OCI-LY7 (cell line): ENCODE measurements at regions not wholly inside any gene's neighbourhood (a gene's known extent, or its start where the extent isn't known, plus 50 kb on each side); places are given as distances from the start of the nearest gene placed in this dataset.

Experiments
- BruUV-seq: library from RNA; stranded (reverse); fragments of 400-500 nt; replicated peaks from 2 replicates; lab custom pipeline; 2021; lab: Mats Ljungman, UMichigan
- CTCF ChIA-PET: fragments of 300-600 bp; sonication (Branson Sonifier 250); formaldehyde crosslinking; loops from one replicate; lab custom pipeline; 2022; ENCODE audit warnings: antibody characterized with exemption; ENCODE audit not compliant: unreplicated experiment; lab: Charles Lee
- POLR2A ChIA-PET: fragments of 300-600 bp; sonication (Branson Sonifier 250); formaldehyde crosslinking; loops from one replicate; lab custom pipeline; 2022; ENCODE audit warnings: antibody characterized with exemption; lab: Charles Lee
- DNase-seq: peaks from one replicate; pipeline ENCODE4 v3.0.0-alpha.2; 2015; ENCODE audit warnings: low spot score
- H2AFZ ChIP-seq: fragments of 200-600 bp; sonication (generic), shearing (Covaris generic); 2 replicates; pipeline ENCODE4 v1.6.1; 2014; ENCODE audit warnings: mild to moderate bottlenecking, antibody characterized with exemption, low read length, moderate library complexity
- H3K27ac ChIP-seq: fragments of 200-600 bp; sonication (generic); 2 replicates; pipeline ENCODE4 v1.5.1; 2014; ENCODE audit warnings: mixed run types, low read depth, mild to moderate bottlenecking, moderate library complexity, low read length, inconsistent platforms; ENCODE audit not compliant: poor library complexity, severe bottlenecking
- H3K36me3 ChIP-seq: fragments of 200-600 bp; sonication (generic); 2 replicates; pipeline ENCODE4 v1.6.1; 2014; ENCODE audit warnings: mild to moderate bottlenecking, antibody characterized with exemption, low read length, moderate library complexity, mixed read lengths; ENCODE audit not compliant: insufficient read depth
- H3K4me1 ChIP-seq: fragments of 200-600 bp; sonication (generic); 2 replicates; pipeline ENCODE4 v1.5.1; 2014; ENCODE audit warnings: mild to moderate bottlenecking, low read length; ENCODE audit not compliant: insufficient read depth, poor library complexity, severe bottlenecking
- H3K4me2 ChIP-seq: fragments of 200-600 bp; sonication (generic); 2 replicates; pipeline ENCODE4 v1.6.1; 2014; ENCODE audit warnings: mild to moderate bottlenecking, low read length
- H3K4me3 ChIP-seq: fragments of 200-600 bp; sonication (generic); 2 replicates; pipeline ENCODE4 v1.5.1; 2014; ENCODE audit warnings: mild to moderate bottlenecking, low read depth, low read length; ENCODE audit not compliant: poor library complexity, severe bottlenecking
- H3K79me2 ChIP-seq: fragments of 200-600 bp; sonication (generic); 2 replicates; pipeline ENCODE4 v1.6.1; 2016; ENCODE audit warnings: low read depth, mild to moderate bottlenecking, low read length, moderate library complexity, mixed read lengths; ENCODE audit not compliant: insufficient read depth
- H3K9me2 ChIP-seq: fragments of 200-600 bp; sonication (generic); 2 replicates; pipeline ENCODE4 v1.6.1; 2016; ENCODE audit warnings: mild to moderate bottlenecking, low read length, mixed read lengths; ENCODE audit not compliant: insufficient read depth
- H3K9me3 ChIP-seq: fragments of 200-600 bp; sonication (generic); 2 replicates; pipeline ENCODE4 v1.6.1; 2014; ENCODE audit warnings: mild to moderate bottlenecking, mixed run types, low read length, mixed read lengths
- H4K20me1 ChIP-seq: fragments of 200-600 bp; sonication (generic); 2 replicates; pipeline ENCODE4 v1.6.1; 2014; ENCODE audit warnings: mild to moderate bottlenecking, antibody characterized with exemption, low read length, moderate library complexity, mixed read lengths; ENCODE audit not compliant: insufficient read depth
- CTCF ChIP-seq: fragments of 200-600 bp; sonication (generic); conservative IDR thresholded peaks from 2 replicates; pipeline ENCODE4 v1.5.1; 2014; ENCODE audit warnings: mild to moderate bottlenecking, antibody characterized with exemption, low read length, moderate library complexity, mixed read lengths
- EZH2phosphoT487 ChIP-seq: fragments of 200-600 bp; sonication (generic); IDR thresholded peaks from 2 replicates; pipeline ENCODE4 v1.6.1; 2018; ENCODE audit warnings: low read depth, borderline replicate concordance, mild to moderate bottlenecking, mixed run types, antibody characterized with exemption, low read length, moderate library complexity, mixed read lengths
- intact Hi-C: fragments of 100-400 bp; cut with micrococcal nuclease; formaldehyde crosslinking; loops from one replicate; pipeline ENCODE4 v1.10.0; 2022; ENCODE audit not compliant: unreplicated experiment

DNA sequence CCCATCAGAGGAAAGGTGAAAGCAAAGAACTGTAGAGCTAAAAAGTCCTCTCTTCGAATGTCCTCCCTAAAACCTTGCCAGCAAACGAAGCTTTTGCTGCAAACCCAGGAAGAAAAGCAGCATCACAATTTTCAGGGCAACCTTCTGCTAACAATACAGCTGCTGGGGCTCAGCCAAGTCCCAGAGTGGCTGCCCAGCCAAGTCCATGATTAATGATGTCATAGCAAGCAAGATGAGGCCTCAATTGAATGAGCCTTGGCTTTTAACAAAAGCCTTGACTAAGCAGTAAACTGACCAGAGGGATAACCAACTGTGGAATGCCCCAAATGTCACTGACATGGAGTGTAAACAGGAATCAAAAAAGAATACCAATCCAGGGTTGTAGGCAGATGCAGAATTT is 342.7 kb downstream of the PMP22 start:
- POLR2A ChIA-PET, result interaction anchor here (0.8 kb wide), 1 partner anchor 607 kb away, joined by 4 read pairs; no protein-coding TSS in a partner anchor
- H3K9me2 ChIP-seq, result no peaks in the 10 kb centered on the region
- peaks cover 8% of the 10 kb centered on the region for H3K4me1 ChIP-seq
- peaks cover 22% of the 10 kb centered on the region for H3K9me3 ChIP-seq
- H3K4me3 ChIP-seq, result no peak overlapping the region
- intact Hi-C loops, result loop anchor here (10.0 kb wide), 1 partner anchor 618 kb away; the partner anchor contains the start of gene HS3ST3B1
- no peaks in the 10 kb centered on the region for H3K79me2 ChIP-seq
- no peaks in the 10 kb centered on the region for H4K20me1 ChIP-seq
- DNase-seq, result no peak
- no TSS peak for BruUV-seq
- H3K36me3 ChIP-seq, result no peaks in the 10 kb centered on the region
- TF ChIP-seq EZH2phosphoT487 (no peak), CTCF (no peak)
- no peak overlapping the region for H2AFZ ChIP-seq
- no peak overlapping the region for H3K4me2 ChIP-seq
- no peak overlapping the region for H3K27ac ChIP-seq
- CTCF ChIA-PET, result no interaction called here

GRCh38 chr17:14921936-14922335 is 343.2 kb downstream of the PMP22 start:
- no peaks in the 10 kb centered on the region for H3K79me2 ChIP-seq
- H3K4me1 ChIP-seq, result peaks cover 8% of the 10 kb centered on the region
- no peaks in the 10 kb centered on the region for H3K9me2 ChIP-seq
- H3K36me3 ChIP-seq, result no peaks in the 10 kb centered on the region
- BruUV-seq, result no TSS peak
- H3K27ac ChIP-seq, result no peak overlapping the region
- H3K4me3 ChIP-seq, result no peak overlapping the region
- POLR2A ChIA-PET, result interaction anchor here (0.8 kb wide), 1 partner anchor 607 kb away, joined by 4 read pairs; no protein-coding TSS in a partner anchor
- intact Hi-C loops, result loop anchor here (10.0 kb wide), 1 partner anchor 617 kb away; the partner anchor contains the start of gene HS3ST3B1
- no peaks in the 10 kb centered on the region for H4K20me1 ChIP-seq
- H3K4me2 ChIP-seq, result no peak overlapping the region
- H2AFZ ChIP-seq, result no peak overlapping the region
- TF ChIP-seq CTCF, result no peak
- no peak for TF ChIP-seq EZH2phosphoT487
- CTCF ChIA-PET, result no interaction called here
- no peak for DNase-seq
- peaks cover 22% of the 10 kb centered on the region for H3K9me3 ChIP-seq

DNA sequence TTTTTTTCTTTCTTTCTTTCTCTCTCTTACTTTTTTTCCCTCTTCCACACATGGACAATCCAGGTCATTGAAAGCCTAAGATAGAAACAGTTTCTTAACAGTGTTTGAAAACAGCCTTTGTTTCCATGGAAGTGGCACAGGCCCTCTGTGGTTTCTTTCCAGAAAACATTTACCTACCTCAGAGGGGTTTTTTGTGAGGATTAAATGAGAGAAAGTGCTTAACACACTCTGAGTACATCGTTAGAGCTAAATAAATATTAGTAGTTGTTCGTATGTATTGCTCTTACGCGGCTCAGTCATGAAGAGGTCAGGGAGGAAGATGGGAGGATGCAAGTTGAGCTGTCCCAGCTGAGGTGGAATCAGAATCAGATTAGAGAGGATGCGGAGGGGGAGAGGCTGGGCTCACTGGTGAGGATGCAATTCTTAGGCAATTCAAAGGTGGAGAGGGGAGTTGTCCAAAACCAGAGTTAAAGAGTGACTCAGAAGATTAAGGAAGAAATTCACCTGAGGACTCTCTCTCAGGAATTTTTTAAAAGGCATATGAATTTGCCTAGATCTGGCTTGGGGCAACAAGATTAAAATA is 345.4 kb downstream of the PMP22 start:
- H3K9me2 ChIP-seq, result no peaks in the 10 kb centered on the region
- DNase-seq, result no peak
- no peak overlapping the region for H3K4me3 ChIP-seq
- CTCF ChIA-PET, result no interaction called here
- TF ChIP-seq EZH2phosphoT487 (no peak), CTCF (no peak)
- peaks cover 22% of the 10 kb centered on the region for H3K9me3 ChIP-seq
- POLR2A ChIA-PET, result interaction anchor here (0.6 kb wide), 2 partner anchors 105 to 403 kb away, joined by 3 to 4 read pairs; no protein-coding TSS in a partner anchor
- no TSS peak for BruUV-seq
- no peak overlapping the region for H3K27ac ChIP-seq
- no peaks in the 10 kb centered on the region for H3K36me3 ChIP-seq
- intact Hi-C loops, result loop anchor here (10.0 kb wide), 1 partner anchor 615 kb away; the partner anchor contains the start of gene HS3ST3B1
- H3K79me2 ChIP-seq, result no peaks in the 10 kb centered on the region
- H2AFZ ChIP-seq, result no peak overlapping the region
- H3K4me1 ChIP-seq, result peaks cover 5% of the 10 kb centered on the region
- no peaks in the 10 kb centered on the region for H4K20me1 ChIP-seq
- H3K4me2 ChIP-seq, result no peak overlapping the region
